GM18868 (cell line): ENCODE measurements at regions not wholly inside any gene's neighbourhood (a gene's known extent, or its start where the extent isn't known, plus 50 kb on each side); places are given as distances from the start of the nearest gene placed in this dataset.
"Not testable (repeated sequence)": the region's sequence is repeated elsewhere in the genome, so short reads cannot be mapped to it uniquely, and the experiment has no call there.

Experiments used
- ATAC-seq: cut with Tn5 transposase; IDR thresholded peaks from one replicate; pipeline ENCODE4 v1.9.1; 2021; ENCODE audit warnings: mild to moderate bottlenecking, moderate library complexity; ENCODE audit not compliant: unreplicated experiment

- no peak for ATAC-seq
Observed at GRCh38 chr14:71789005-71789404, 143.2 kb upstream of the RGS6 start.

DNA sequence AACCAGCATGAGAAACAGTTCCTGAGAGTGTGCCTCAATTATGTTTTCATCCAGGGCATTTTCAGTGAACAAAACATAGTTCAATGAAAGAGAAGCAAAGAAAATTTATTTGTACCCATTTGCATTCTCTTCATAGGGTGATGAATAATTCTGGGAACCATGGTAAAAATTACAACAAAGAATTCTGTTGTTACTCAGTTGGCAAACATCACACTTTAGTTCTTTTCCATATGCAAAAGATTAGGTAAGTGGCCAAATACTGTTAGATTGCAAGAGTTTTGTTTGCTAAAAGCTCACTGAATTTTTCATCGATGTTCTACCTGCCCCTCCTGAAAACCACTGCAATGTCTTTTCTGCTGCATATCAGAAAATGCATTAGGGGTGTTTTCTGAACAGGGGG is 132.4 kb upstream of the RGS6 start:
- no peak for ATAC-seq

DNA sequence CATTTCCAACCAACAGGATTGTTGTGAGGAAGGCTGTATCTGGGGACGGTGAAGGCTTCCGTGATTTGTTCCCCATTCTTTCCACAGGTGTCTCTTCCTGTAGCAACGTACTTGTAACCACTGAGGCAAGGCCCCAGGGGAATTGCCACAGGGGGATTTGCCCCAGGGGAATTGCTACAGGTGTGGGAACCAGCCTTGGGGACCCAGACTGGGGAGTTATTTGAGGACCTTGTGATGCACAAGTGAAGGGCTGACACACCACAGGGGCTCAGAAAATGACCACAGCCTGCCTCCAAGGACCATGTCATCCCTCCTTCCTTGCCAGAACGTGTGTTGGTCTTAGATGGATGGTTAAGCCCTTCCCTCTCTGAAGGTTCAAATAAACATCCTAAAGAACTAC is 131.4 kb upstream of the RGS6 start:
- ATAC-seq, result no peak

DNA sequence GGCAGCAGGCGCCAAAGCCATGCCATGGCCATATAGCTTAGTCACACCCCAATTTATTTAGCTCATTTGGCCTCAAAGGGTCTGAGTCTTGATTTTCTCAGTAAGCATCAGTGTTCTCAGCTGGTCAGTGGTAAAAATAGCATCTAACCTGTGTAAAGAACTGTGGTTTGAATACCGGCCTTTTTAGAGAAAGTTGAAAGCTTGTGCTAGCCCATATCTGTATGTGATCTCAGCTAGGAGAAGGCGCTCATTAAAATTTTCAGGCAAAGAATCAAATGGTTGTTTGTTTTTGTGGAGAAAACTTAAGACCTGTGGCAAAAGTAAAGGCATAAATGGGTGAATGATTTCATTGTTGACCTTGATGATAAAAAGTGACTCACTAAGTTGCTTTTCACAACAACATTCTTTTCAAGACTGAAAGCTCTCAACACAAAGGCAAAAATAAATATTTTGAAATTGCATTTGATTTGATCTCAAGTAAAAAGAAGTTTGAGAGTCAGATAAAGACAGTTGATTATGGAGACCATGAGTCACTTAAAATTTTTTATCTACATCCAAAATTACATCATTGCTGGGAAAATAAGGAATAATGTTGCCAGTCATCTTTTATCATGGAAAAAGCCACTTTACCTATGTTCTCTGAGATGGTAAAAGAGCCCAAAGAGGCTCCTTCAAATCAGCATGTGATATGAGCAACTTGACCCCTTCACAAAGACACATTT is 128.5 kb upstream of the RGS6 start:
- ATAC-seq, result no peak

GRCh38 chr14:71804992-71805391 is 127.2 kb upstream of the RGS6 start:
- ATAC-seq, result no peak

- not testable (repeated sequence) for ATAC-seq
Observed at GRCh38 chr14:71807049-71807448, 125.2 kb upstream of the RGS6 start.

DNA sequence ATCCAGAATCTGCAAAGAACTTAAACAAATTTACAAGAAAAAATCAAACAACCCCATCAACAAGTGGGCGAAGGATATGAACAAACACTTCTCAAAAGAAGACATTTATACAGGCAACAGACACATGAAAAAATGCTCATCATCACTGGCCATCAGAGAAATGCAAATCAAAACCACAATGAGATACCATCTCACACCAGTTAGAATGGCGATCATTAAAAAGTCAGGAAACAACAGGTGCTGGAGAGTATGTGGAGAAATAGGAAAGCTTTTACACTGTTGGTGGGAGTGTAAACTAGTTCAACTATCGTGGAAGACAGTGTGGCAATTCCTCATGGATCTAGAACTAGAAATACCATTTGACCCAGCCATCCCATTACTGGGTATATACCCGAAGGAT is 121.4 kb upstream of the RGS6 start:
- not testable (repeated sequence) for ATAC-seq

DNA sequence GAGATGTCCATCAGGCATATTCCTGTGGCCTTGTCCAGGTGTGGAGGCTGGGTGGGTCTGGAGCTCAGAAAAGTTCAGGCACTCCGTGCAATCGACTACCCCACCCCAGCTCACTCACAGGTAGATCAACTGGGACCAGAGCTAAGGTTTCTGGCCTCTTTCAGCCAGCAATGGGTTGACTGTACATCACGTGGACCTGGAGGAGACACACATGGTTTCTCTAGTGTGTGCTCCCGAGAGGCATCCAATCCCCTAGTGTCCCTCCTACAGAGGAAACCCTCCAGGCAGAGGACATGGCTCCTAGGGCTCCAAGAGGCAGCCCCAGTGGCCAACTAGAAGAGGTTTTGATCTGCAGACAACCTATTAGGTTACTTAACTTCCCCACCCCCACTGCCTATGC is 119.5 kb upstream of the RGS6 start:
- ATAC-seq, result no peak

- ATAC-seq, result no peak
Observed at GRCh38 chr14:71815110-71815509, 117.1 kb upstream of the RGS6 start.

- ATAC-seq, result no peak
Observed at GRCh38 chr14:71824816-71825215, 107.4 kb upstream of the RGS6 start.

- ATAC-seq, result no peak
Observed at GRCh38 chr14:71833476-71833875, 98.8 kb upstream of the RGS6 start.

DNA sequence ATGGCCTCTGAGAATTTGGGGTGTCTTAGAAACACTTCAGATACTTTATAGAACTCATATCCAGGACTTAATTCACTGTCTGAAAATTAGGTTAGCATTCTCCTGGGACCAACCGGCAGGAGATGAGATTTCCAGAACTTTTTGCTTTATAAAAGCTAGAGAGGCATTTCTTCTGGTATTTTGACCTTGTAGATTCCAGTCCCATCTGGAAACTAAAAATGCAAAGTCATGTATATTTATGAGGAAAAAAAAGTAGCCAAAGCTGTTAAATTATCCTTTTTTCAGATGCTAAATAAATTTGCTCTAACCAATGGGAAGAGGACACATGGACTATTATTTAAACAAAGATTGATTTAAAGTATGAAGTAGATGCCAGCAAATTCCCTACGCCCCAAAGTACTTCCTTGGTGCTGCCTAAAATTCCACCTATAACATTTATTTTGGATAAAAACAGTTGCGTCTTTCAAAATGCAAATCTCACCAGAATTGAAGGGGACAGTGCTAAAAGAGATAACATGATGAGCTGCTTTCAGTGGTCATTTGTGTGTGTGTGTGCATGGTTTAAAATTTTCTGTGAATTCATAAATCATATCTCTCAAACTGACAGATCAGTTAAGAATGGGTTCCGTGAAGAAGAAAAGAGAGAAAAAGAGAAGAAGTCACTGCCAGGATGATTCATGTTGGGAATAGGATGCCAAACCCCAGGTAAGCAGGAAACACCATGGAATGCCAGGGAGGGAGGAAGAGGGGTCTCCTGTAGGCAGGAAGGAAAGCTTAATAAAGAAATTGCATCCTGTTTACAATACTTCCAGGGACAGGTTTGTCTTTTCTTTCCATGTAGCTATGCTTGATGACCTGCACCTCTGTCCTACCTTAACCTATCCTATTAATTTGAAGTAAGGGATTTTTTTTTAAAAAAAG is 97.7 kb upstream of the RGS6 start:
- ATAC-seq, result no peak

DNA sequence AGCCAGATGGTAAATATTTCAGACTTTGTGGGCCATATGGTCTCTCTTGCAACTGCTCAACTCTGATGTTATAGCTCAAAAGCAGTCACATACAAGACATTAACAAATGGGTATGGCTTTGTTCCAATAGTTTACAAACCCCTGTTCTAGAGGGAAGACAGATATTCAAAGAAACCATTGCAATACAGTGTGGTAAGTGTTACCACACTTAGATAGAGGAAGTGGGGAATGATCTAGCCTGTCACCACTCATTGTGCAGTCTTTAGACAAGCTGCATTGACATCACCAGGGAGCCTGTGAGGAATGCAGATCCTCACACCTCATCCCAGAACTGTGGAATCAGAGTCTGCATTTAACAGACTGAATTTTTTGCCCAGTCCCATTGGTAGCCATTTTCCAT is 80.0 kb upstream of the RGS6 start:
- no peak for ATAC-seq

DNA sequence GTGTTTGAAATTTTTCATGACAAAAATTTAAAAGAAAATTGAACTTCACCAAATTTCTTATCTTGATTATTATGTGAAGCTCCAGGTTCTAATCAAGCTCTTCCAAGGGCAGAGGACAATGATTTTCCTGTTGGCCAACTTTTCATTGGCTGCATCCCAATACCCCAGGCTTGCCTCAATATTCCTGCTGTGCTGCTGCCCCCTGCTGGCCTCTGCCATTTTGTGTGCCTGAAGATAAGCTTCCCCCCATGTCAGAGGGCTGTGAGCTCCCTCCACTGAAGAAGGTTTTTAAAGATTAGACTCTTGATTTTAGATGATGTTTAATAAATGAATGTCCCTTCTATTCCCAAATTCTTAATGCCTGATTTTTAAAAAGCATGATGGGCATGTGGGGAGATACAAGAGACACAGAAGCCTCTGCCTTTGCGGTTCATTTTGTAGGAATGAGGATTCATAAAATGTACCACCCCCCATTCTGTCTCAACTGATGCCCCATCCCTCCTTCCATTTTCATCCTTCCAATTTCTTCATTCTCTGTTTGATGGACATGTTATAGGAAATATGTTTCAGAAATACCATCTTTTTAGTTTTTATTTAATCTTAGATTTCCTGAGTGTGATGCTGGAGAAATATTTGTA is 76.7 kb upstream of the RGS6 start:
- no peak for ATAC-seq

DNA sequence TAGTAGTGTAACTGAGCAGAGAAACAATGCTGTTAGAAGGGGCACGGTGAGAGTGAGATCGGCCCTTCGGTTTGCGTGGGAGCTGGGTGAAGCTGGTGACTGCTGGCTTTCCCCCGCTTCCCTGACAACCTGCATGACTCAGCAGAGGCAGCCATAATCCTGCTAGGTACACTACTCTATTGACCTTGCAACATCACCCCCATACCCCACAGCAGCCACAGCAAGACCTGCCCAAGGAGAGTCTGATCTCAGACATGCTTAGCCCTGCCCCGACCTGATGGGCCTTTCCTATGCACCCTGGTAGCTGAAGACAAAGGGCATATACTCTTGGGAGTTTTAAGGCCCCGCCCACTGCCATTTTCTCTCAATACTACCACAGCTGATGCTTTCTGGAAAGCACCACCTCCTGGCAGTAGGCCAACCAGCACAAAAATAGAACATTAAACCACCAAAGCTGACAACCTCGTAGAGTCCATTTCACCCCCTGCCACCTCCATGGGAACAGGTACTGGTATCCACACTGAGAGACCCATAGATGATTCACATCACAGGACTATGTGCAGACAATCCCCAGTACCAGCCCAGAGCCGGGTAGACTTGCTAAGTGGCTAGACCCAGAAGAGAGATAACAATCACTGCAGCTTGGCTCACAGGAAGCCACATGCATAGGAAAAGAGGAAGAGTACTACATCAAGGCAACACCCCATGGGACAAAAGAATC is 75.9 kb upstream of the RGS6 start:
- ATAC-seq, result no peak

- no peak for ATAC-seq
Observed at GRCh38 chr14:71863049-71863448, 69.2 kb upstream of the RGS6 start.

DNA sequence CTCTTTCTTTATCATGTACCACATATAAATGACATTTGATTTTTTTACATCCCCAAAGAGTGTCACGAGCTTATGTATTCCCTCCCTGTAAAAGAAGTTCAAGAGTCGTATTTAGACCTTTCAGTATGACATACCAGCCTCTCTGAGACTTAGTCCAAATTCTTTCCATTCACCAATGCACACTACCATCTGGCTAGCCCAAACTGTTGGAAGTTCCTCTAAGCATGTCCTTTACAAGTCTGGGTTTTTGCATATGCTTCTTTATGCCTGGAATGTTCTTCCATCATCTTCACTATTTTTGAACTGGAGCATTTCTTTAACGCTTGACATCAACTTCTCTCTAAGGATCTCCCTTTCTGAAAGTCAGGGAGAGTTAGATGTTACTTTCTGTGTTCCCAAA is 68.5 kb upstream of the RGS6 start:
- no peak for ATAC-seq
